Endodermal cell (in vitro differentiated cells): ENCODE measurements at regions not wholly inside any gene's neighbourhood (a gene's known extent, or its start where the extent isn't known, plus 50 kb on each side); places are given as distances from the start of the nearest gene placed in this dataset.

Experiments used
- DNase-seq: peaks from one replicate; pipeline ENCODE4 v3.0.0-alpha.2; 2017
- H3K27ac ChIP-seq: 2 replicates; pipeline ENCODE4 v1.5.1; 2013; ENCODE audit warnings: mild to moderate bottlenecking, low read depth, low read length, moderate library complexity
- H3K27me3 ChIP-seq: 2 replicates; pipeline ENCODE4 v1.6.1; 2013; ENCODE audit warnings: mild to moderate bottlenecking, low read length, moderate library complexity; ENCODE audit not compliant: insufficient read depth, control insufficient read depth, poor library complexity, severe bottlenecking
- H3K36me3 ChIP-seq: 2 replicates; pipeline ENCODE4 v1.7.0; 2013; ENCODE audit warnings: mild to moderate bottlenecking, low read length, moderate library complexity; ENCODE audit not compliant: control insufficient read depth, insufficient read depth
- H3K4me1 ChIP-seq: one replicate; pipeline ENCODE4 v1.7.0; 2013; ENCODE audit warnings: low read length; ENCODE audit not compliant: control insufficient read depth, insufficient read depth
- H3K4me3 ChIP-seq: 2 replicates; pipeline ENCODE4 v1.5.1; 2013; ENCODE audit warnings: mild to moderate bottlenecking, low read length, moderate library complexity
- H3K9ac ChIP-seq: 2 replicates; pipeline ENCODE4 v1.6.1; 2013; ENCODE audit warnings: mild to moderate bottlenecking, low read length, moderate library complexity; ENCODE audit not compliant: poor library complexity, severe bottlenecking; ENCODE audit errors: extremely low read depth
- H3K9me3 ChIP-seq: 2 replicates; pipeline ENCODE4 v1.6.1; 2013; ENCODE audit warnings: mild to moderate bottlenecking, low read length, moderate library complexity; ENCODE audit not compliant: control insufficient read depth
- H3K27ac Mint-ChIP-seq: 2 replicates; pipeline ENCODE4 v1.8.0; 2020; ENCODE audit warnings: mixed read lengths
- H3K27me3 Mint-ChIP-seq: 2 replicates; pipeline ENCODE4 v1.8.0; 2021; ENCODE audit warnings: mild to moderate bottlenecking, mixed read lengths; ENCODE audit not compliant: insufficient read depth
- H3K36me3 Mint-ChIP-seq: 2 replicates; pipeline ENCODE4 v1.8.0; 2020; ENCODE audit warnings: low read depth, mixed read lengths
- H3K4me1 Mint-ChIP-seq: 2 replicates; pipeline ENCODE4 v1.8.0; 2020; ENCODE audit warnings: mixed read lengths
- H3K4me3 Mint-ChIP-seq: 2 replicates; pipeline ENCODE4 v1.8.0; 2020; ENCODE audit warnings: mild to moderate bottlenecking, moderate library complexity, mixed read lengths
- H3K9me3 Mint-ChIP-seq: 2 replicates; pipeline ENCODE4 v1.8.0; 2020; ENCODE audit warnings: mild to moderate bottlenecking, mixed read lengths
- CTCF ChIP-seq: fragments of 200-600 bp; sonication (generic); conservative IDR thresholded peaks from 2 replicates; pipeline ENCODE4 v1.5.0; 2021; ENCODE audit warnings: antibody characterized with exemption, mild to moderate bottlenecking
- WGBS, 2 experiments: methylation state at CpG; one replicate each; pipeline versions ENCODE4 v1.1.5 to v1.1.7; 2013; ENCODE audit warnings: missing lambda C conversion rate in 2 of 2, mixed read lengths in 1 of 2; ENCODE audit not compliant: insufficient coverage in 1 of 2, insufficient read length in 1 of 2; 5-methylcytosine and 5-hydroxymethylcytosine counted together

DNA sequence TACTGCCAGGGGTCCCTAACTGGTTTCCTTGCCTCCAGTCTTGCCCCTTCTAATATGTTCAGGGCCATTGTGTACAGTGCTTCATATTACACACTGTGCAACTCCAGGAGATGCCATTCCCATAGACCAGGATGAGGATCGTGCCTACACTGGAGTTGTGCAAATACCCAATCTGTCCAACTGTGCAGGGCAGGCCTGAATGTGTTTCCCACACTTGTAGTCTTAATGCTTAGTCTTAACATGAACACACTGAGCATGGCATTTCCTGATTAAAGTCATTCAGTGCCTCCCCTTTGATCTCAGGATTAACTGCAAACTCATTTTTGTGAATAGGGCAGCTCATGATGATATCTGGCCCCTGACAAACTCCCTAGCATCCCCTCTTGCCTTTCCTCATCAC lies 165.5 kb downstream of the TTC8 start:
- H3K27me3 ChIP-seq = no peaks in the 10 kb centered on the region
- no peaks in the 10 kb centered on the region for H3K4me1 ChIP-seq
- Mint-ChIP-seq H3K4me1 (no peaks in the 10 kb centered on the region), H3K27me3 (peaks cover 12% of the 10 kb centered on the region), H3K36me3 (no peaks in the 10 kb centered on the region), H3K4me3 (no peak overlapping the region), H3K27ac (no peak overlapping the region), H3K9me3 (no peaks in the 10 kb centered on the region)
- DNase-seq = no peak
- no peak for TF ChIP-seq CTCF
- H3K27ac ChIP-seq = no peak overlapping the region
- H3K4me3 ChIP-seq = no peak overlapping the region
- no peaks in the 10 kb centered on the region for H3K36me3 ChIP-seq
- WGBS, 2 experiments = 91 to 100% methylated on average over 1 of the region's 1 CpG
- H3K9me3 ChIP-seq = no peaks in the 10 kb centered on the region
- H3K9ac ChIP-seq = no peak overlapping the region

- no peak overlapping the region for H3K27ac ChIP-seq
- H3K36me3 ChIP-seq = no peaks in the 10 kb centered on the region
- TF ChIP-seq CTCF = no peak
- H3K27me3 ChIP-seq = no peaks in the 10 kb centered on the region
- no peaks in the 10 kb centered on the region for H3K9me3 Mint-ChIP-seq
- no peak overlapping the region for H3K4me3 Mint-ChIP-seq
- no peak for DNase-seq
- WGBS, 2 experiments = 82% methylated on average over 1 of the region's 1 CpG; no CpG with 5 or more reads in 1 of the 2 experiments
- H3K4me3 ChIP-seq = no peak overlapping the region
- H3K27me3 Mint-ChIP-seq = peaks cover 14% of the 10 kb centered on the region
- no peaks in the 10 kb centered on the region for H3K36me3 Mint-ChIP-seq
- H3K27ac Mint-ChIP-seq = no peak overlapping the region
- no peaks in the 10 kb centered on the region for H3K9me3 ChIP-seq
- H3K9ac ChIP-seq = no peak overlapping the region
- no peaks in the 10 kb centered on the region for H3K4me1 Mint-ChIP-seq
- no peaks in the 10 kb centered on the region for H3K4me1 ChIP-seq
Measured at GRCh38 chr14:88990856-88991255, 166.4 kb downstream of the TTC8 start.

DNA sequence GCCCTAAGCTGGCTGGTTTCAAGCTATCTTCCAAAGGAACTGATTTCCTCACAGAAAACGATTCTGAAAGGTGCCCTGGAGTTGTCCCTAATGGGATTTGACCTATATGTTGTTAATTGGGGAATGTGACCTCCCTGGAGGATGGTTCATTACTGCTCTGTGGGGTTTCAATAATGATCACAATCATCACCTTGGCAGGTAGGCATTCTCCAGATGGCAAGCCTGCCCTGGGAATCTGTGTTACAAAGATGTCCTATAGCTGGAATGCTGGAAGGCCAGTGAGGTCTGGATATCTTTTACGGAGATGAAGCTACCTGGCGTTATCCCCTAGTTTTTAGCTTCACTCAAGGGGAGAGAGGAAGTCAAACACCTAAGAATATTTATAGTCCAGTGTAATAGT lies 167.6 kb downstream of the TTC8 start:
- Histone ChIP-seq H3K4me1 (no peaks in the 10 kb centered on the region), H3K27me3 (no peaks in the 10 kb centered on the region), H3K27ac (no peak overlapping the region), H3K9ac (no peak overlapping the region), H3K9me3 (no peaks in the 10 kb centered on the region), H3K4me3 (no peak overlapping the region), H3K36me3 (no peaks in the 10 kb centered on the region)
- Mint-ChIP-seq H3K27me3 (peaks cover 14% of the 10 kb centered on the region), H3K9me3 (no peaks in the 10 kb centered on the region), H3K27ac (no peak overlapping the region), H3K4me1 (no peaks in the 10 kb centered on the region), H3K4me3 (no peak overlapping the region), H3K36me3 (no peaks in the 10 kb centered on the region)
- TF ChIP-seq CTCF = no peak
- DNase-seq = no peak
- whole genome bisulfite sequencing, 2 experiments = 83% methylated on average over 3 of the region's 3 CpGs; no CpG with 5 or more reads in 1 of the 2 experiments
